IPS-20b (cell line): ENCODE measurements at regions not wholly inside any gene's neighbourhood (a gene's known extent, or its start where the extent isn't known, plus 50 kb on each side); places are given as distances from the start of the nearest gene placed in this dataset.

Experiments
- H3K27ac ChIP-seq: one replicate; pipeline ENCODE4 v1.5.1; 2013; ENCODE audit warnings: low read length
- H3K27me3 ChIP-seq: 2 replicates; pipeline ENCODE4 v1.6.1; 2013; ENCODE audit warnings: mild to moderate bottlenecking, low read length, inconsistent platforms; ENCODE audit not compliant: insufficient read depth
- H3K36me3 ChIP-seq: 2 replicates; pipeline ENCODE4 v1.6.1; 2013; ENCODE audit warnings: low read depth, mild to moderate bottlenecking, inconsistent platforms, low read length, moderate library complexity; ENCODE audit not compliant: insufficient read depth
- H3K4me1 ChIP-seq: 2 replicates; pipeline ENCODE4 v1.6.1; 2013; ENCODE audit warnings: mild to moderate bottlenecking, control low read depth, inconsistent platforms, low read length, moderate library complexity; ENCODE audit not compliant: insufficient read depth
- H3K4me3 ChIP-seq: 2 replicates; pipeline ENCODE4 v1.5.1; 2013; ENCODE audit warnings: mild to moderate bottlenecking, low read length, inconsistent platforms
- H3K9ac ChIP-seq: 2 replicates; pipeline ENCODE4 v1.6.1; 2013; ENCODE audit warnings: low read depth, mild to moderate bottlenecking, inconsistent platforms, low read length, moderate library complexity
- H3K9me3 ChIP-seq: 2 replicates; pipeline ENCODE4 v1.6.1; 2013; ENCODE audit warnings: mild to moderate bottlenecking, low read depth, low read length, inconsistent platforms; ENCODE audit not compliant: insufficient read depth

- Histone ChIP-seq H3K4me1 (no peaks in the 10 kb centered on the region), H3K9ac (no peak overlapping the region), H3K27ac (no peak overlapping the region), H3K27me3 (no peaks in the 10 kb centered on the region), H3K36me3 (no peaks in the 10 kb centered on the region), H3K4me3 (no peak overlapping the region), H3K9me3 (no peaks in the 10 kb centered on the region)
Observed at GRCh38 chr2:107402330-107402729, 424.4 kb upstream of the RGPD4 start.

- no peaks in the 10 kb centered on the region for H3K4me1 ChIP-seq
- H3K9me3 ChIP-seq, result no peaks in the 10 kb centered on the region
- no peaks in the 10 kb centered on the region for H3K36me3 ChIP-seq
- no peak overlapping the region for H3K9ac ChIP-seq
- no peak overlapping the region for H3K4me3 ChIP-seq
- H3K27ac ChIP-seq, result no peak overlapping the region
- no peaks in the 10 kb centered on the region for H3K27me3 ChIP-seq
Observed at GRCh38 chr2:107405261-107405660, 421.4 kb upstream of the RGPD4 start.

GRCh38 chr2:107407017-107407416, 419.7 kb upstream of the RGPD4 start:
- no peak overlapping the region for H3K9ac ChIP-seq
- H3K4me3 ChIP-seq, result no peak overlapping the region
- no peaks in the 10 kb centered on the region for H3K4me1 ChIP-seq
- no peaks in the 10 kb centered on the region for H3K27me3 ChIP-seq
- H3K9me3 ChIP-seq, result no peaks in the 10 kb centered on the region
- H3K27ac ChIP-seq, result no peak overlapping the region
- H3K36me3 ChIP-seq, result no peaks in the 10 kb centered on the region

- Histone ChIP-seq H3K9me3 (no peaks in the 10 kb centered on the region), H3K4me3 (no peak overlapping the region), H3K9ac (no peak overlapping the region), H3K36me3 (no peaks in the 10 kb centered on the region), H3K4me1 (no peaks in the 10 kb centered on the region), H3K27ac (no peak overlapping the region), H3K27me3 (no peaks in the 10 kb centered on the region)
Observed at GRCh38 chr2:107407974-107408373, 418.7 kb upstream of the RGPD4 start.

- Histone ChIP-seq H3K27me3 (no peaks in the 10 kb centered on the region), H3K9ac (no peak overlapping the region), H3K4me3 (no peak overlapping the region), H3K9me3 (no peaks in the 10 kb centered on the region), H3K27ac (no peak overlapping the region), H3K36me3 (no peaks in the 10 kb centered on the region), H3K4me1 (no peaks in the 10 kb centered on the region)
Observed at GRCh38 chr2:107411267-107411666, 415.4 kb upstream of the RGPD4 start.

DNA sequence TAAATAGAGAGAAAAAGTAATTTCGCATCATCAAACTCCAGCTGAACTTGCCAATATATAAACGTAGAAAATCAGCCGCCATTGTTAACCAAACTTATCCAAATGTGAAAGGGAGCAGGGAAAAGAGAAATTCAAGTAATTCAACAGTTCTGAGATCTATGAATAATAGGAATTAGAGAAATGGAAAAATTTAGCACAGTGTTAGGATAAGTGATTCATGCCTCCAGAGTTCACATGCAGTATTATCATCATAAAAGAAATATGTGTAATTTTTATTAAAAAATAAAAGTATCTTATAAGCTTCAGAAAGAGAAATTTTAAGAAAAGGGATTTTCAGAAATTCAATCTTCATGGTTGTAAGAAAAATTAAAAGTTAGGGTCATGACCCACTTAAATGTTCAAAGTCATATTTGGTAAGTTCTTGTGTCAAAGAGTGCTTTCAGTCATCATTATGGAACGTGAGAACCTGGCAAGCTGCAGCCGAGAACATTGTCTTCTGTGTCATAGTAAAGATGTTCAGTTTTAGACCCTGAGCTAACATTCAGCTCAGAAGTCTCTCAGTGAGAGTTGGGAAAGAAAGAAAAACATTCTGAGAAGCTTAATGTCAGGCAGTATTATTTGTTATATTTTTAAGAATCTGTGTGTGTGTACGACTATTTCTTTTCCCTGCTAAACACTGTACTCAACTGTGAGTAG, 414.3 kb upstream of the RGPD4 start:
- H3K36me3 ChIP-seq, result no peaks in the 10 kb centered on the region
- no peaks in the 10 kb centered on the region for H3K9me3 ChIP-seq
- no peak overlapping the region for H3K9ac ChIP-seq
- H3K4me1 ChIP-seq, result no peaks in the 10 kb centered on the region
- no peaks in the 10 kb centered on the region for H3K27me3 ChIP-seq
- no peak overlapping the region for H3K27ac ChIP-seq
- no peak overlapping the region for H3K4me3 ChIP-seq

DNA sequence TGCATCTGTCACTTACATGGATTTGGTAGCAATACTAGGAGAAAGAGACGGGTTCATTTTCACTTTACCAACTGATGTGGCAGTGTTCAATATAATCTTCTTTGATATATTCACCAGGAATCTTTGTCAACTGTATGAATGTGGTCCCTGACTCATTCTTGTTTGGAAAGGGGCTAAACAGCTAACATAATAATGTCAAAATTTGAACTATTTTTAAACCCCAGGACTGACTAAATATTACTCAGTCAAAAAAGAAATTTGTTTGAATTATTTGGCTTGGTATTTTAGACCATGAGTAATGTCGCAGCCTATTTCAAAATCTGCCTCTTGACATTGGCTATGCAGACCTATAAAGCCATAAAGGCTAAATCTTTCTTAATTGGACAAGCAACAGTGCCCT, 413.7 kb upstream of the RGPD4 start:
- Histone ChIP-seq H3K9ac (no peak overlapping the region), H3K36me3 (no peaks in the 10 kb centered on the region), H3K4me1 (no peaks in the 10 kb centered on the region), H3K27ac (no peak overlapping the region), H3K9me3 (no peaks in the 10 kb centered on the region), H3K27me3 (no peaks in the 10 kb centered on the region), H3K4me3 (no peak overlapping the region)

DNA sequence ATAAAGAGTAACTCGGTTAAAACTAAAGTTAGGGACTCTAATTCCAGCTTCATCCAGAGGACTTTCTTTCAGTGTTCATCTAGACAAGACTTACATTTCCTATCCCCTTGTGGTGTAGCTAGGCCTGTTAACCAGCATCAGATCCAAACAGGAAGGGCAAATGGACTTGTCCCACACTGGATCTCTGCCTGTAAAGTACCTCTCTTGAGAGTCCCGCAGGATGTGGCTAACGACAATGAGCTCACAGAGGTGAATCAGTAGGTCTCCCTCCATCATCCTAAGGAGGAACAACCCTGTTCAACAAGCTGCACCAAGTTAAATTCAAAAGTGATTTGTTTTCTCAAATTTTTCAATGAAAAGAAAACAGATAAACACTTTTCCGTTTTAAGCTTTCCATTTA, 412.3 kb upstream of the RGPD4 start:
- no peaks in the 10 kb centered on the region for H3K4me1 ChIP-seq

GRCh38 chr2:107418708-107419107, 408.0 kb upstream of the RGPD4 start:
- Histone ChIP-seq H3K27ac (no peak overlapping the region), H3K27me3 (no peaks in the 10 kb centered on the region), H3K4me1 (no peaks in the 10 kb centered on the region), H3K9ac (no peak overlapping the region), H3K4me3 (no peak overlapping the region), H3K9me3 (no peaks in the 10 kb centered on the region), H3K36me3 (no peaks in the 10 kb centered on the region)

More for the DNA sequence above, 412.3 kb upstream of the RGPD4 start:
- Histone ChIP-seq H3K27ac (no peak overlapping the region), H3K9me3 (no peaks in the 10 kb centered on the region), H3K9ac (no peak overlapping the region), H3K4me3 (no peak overlapping the region), H3K36me3 (no peaks in the 10 kb centered on the region), H3K27me3 (no peaks in the 10 kb centered on the region)

- H3K27ac ChIP-seq, result no peak overlapping the region
- no peaks in the 10 kb centered on the region for H3K36me3 ChIP-seq
- no peaks in the 10 kb centered on the region for H3K9me3 ChIP-seq
Observed at GRCh38 chr2:107419191-107419590, 407.5 kb upstream of the RGPD4 start.

GRCh38 chr2:107428781-107429180, 397.9 kb upstream of the RGPD4 start:
- Histone ChIP-seq H3K27me3 (no peaks in the 10 kb centered on the region), H3K9ac (no peak overlapping the region), H3K4me3 (no peak overlapping the region), H3K9me3 (peaks cover 19% of the 10 kb centered on the region; the same call in 1 of the 2 replicates), H3K27ac (no peak overlapping the region), H3K4me1 (no peaks in the 10 kb centered on the region; the same call in 1 of the 2 replicates), H3K36me3 (no peaks in the 10 kb centered on the region)

More at GRCh38 chr2:107419191-107419590, 407.5 kb upstream of the RGPD4 start:
- Histone ChIP-seq H3K4me1 (no peaks in the 10 kb centered on the region), H3K27me3 (no peaks in the 10 kb centered on the region), H3K9ac (no peak overlapping the region), H3K4me3 (no peak overlapping the region)

- peaks cover 19% of the 10 kb centered on the region; the same call in 1 of the 2 replicates for H3K9me3 ChIP-seq
- no peak overlapping the region for H3K4me3 ChIP-seq
- no peaks in the 10 kb centered on the region; the same call in 1 of the 2 replicates for H3K4me1 ChIP-seq
- no peaks in the 10 kb centered on the region for H3K27me3 ChIP-seq
- H3K36me3 ChIP-seq, result no peaks in the 10 kb centered on the region
- no peak overlapping the region for H3K27ac ChIP-seq
- H3K9ac ChIP-seq, result no peak overlapping the region
Observed at GRCh38 chr2:107430006-107430405, 396.7 kb upstream of the RGPD4 start.
